HEK293 (cell line): ENCODE measurements at regions not wholly inside any gene's neighbourhood (a gene's known extent, or its start where the extent isn't known, plus 50 kb on each side); places are given as distances from the start of the nearest gene placed in this dataset.

Source experiments
- CTCF ChIA-PET: fragments of 350-600 bp; formaldehyde crosslinking; extraction: SDS; loops from one replicate; lab custom pipeline; 2021; ENCODE audit warnings: antibody characterized with exemption; lab: Yijun Ruan, JAX
- POLR2A ChIA-PET: fragments of 300-600 bp; formaldehyde crosslinking; extraction: SDS; loops from one replicate; lab custom pipeline; 2020; ENCODE audit warnings: antibody characterized with exemption, inconsistent platforms; lab: Yijun Ruan, JAX
- H3K27ac ChIP-seq: fragments of 200-500 bp; sonication (Bioruptor generic); 2 replicates; pipeline ENCODE4 v1.5.1; 2014; ENCODE audit warnings: low read depth, low read length, control low read depth, inconsistent platforms; ENCODE audit errors: extremely low read depth
- H3K36me3 ChIP-seq, 2 experiments: fragments of 200-500 bp in 1 of 2; sonication (Bioruptor generic) in 1 of 2; 1 replicate in 1 of 2; 2 replicates in 1 of 2; pipeline ENCODE4 v1.5.1; 2014 to 2017; ENCODE audit warnings: inconsistent platforms in 2 of 2, low read length in 2 of 2; ENCODE audit not compliant: control insufficient read depth in 2 of 2, insufficient read depth in 1 of 2
- H3K4me1 ChIP-seq: fragments of 200-500 bp; sonication (Bioruptor generic); 2 replicates; pipeline ENCODE4 v1.5.1; 2014; ENCODE audit warnings: mild to moderate bottlenecking, low read length, inconsistent platforms; ENCODE audit not compliant: control insufficient read depth, insufficient read depth
- H3K4me3 ChIP-seq: 2 replicates; pipeline ENCODE4 v1.5.1; 2011; ENCODE audit warnings: low read depth, mild to moderate bottlenecking, control low read depth, low read length, moderate library complexity
- H3K9me3 ChIP-seq: fragments of 200-500 bp; sonication (Bioruptor generic); 2 replicates; pipeline ENCODE4 v1.5.1; 2014; ENCODE audit warnings: low read depth, low read length, inconsistent platforms; ENCODE audit not compliant: control insufficient read depth, insufficient read depth
- KLF16 ChIP-seq: fragments of 450-650 bp; formaldehyde crosslinking; IDR thresholded peaks from 2 replicates; pipeline ENCODE4 v1.5.1; 2017; ENCODE audit warnings: missing biosample characterization, missing genetic modification characterization
- ZFHX2 ChIP-seq: fragments of 450-650 bp; formaldehyde crosslinking; conservative IDR thresholded peaks from 2 replicates; pipeline ENCODE4 v1.5.1; 2016; ENCODE audit warnings: missing biosample characterization, missing genetic modification characterization
- ZNF174 ChIP-seq: fragments of 450-650 bp; formaldehyde crosslinking; IDR thresholded peaks from 2 replicates; pipeline ENCODE4 v1.5.0; 2017; ENCODE audit warnings: missing biosample characterization, mild to moderate bottlenecking, missing genetic modification characterization
- ZNF248 ChIP-seq: fragments of 450-650 bp; formaldehyde crosslinking; IDR thresholded peaks from 2 replicates; pipeline ENCODE4 v1.5.1; 2017; ENCODE audit warnings: missing biosample characterization, missing genetic modification characterization
- ZNF274 ChIP-seq, 2 experiments: fragments of 200-500 bp in 1 of 2; fragments of 450-650 bp in 1 of 2; sonication (Bioruptor generic) in 1 of 2; formaldehyde crosslinking in 1 of 2; IDR thresholded peaks; 2 replicates each; pipeline versions ENCODE4 v1.5.1 to v1.6.1; 2014 to 2016; ENCODE audit warnings: borderline replicate concordance in 1 of 2, inconsistent platforms in 1 of 2, low read length in 1 of 2, missing biosample characterization in 1 of 2, missing genetic modification characterization in 1 of 2
- ZNF341 ChIP-seq: fragments of 450-650 bp; formaldehyde crosslinking; IDR thresholded peaks from 2 replicates; pipeline ENCODE4; 2016; ENCODE audit warnings: low read depth, missing biosample characterization, missing genetic modification characterization
- ZNF610 ChIP-seq: fragments of 450-650 bp; formaldehyde crosslinking; IDR thresholded peaks from 2 replicates; pipeline ENCODE4 v1.5.1; 2016; ENCODE audit warnings: missing biosample characterization, missing genetic modification characterization, borderline replicate concordance
- ZNF629 ChIP-seq: fragments of 450-650 bp; formaldehyde crosslinking; IDR thresholded peaks from 2 replicates; pipeline ENCODE4 v1.5.1; 2017; ENCODE audit warnings: missing biosample characterization, missing genetic modification characterization
- ZSCAN23 ChIP-seq: fragments of 450-650 bp; formaldehyde crosslinking; IDR thresholded peaks from 2 replicates; pipeline ENCODE4 v1.5.1; 2016; ENCODE audit warnings: missing biosample characterization, missing genetic modification characterization
- TF ChIP-seq, protein P1 (sequence below): fragments of 450-650 bp; formaldehyde crosslinking; IDR thresholded peaks from 2 replicates; pipeline ENCODE4 v1.5.1; 2016; ENCODE audit warnings: missing biosample characterization, missing genetic modification characterization
- TF ChIP-seq, protein P2 (sequence below): fragments of 450-650 bp; formaldehyde crosslinking; IDR thresholded peaks from 2 replicates; pipeline ENCODE4 v1.5.1; 2017; ENCODE audit warnings: missing biosample characterization, mild to moderate bottlenecking, missing genetic modification characterization, moderate library complexity
- TF ChIP-seq, protein P3 (sequence below): fragments of 450-650 bp; formaldehyde crosslinking; IDR thresholded peaks from 2 replicates; pipeline ENCODE4 v1.5.1; 2016; ENCODE audit warnings: missing biosample characterization, missing genetic modification characterization
- TF ChIP-seq, protein P4 (sequence below): fragments of 450-650 bp; formaldehyde crosslinking; IDR thresholded peaks from 2 replicates; pipeline ENCODE4 v1.5.1; 2016; ENCODE audit warnings: missing biosample characterization, missing genetic modification characterization, borderline replicate concordance
- TF ChIP-seq, protein P5 (sequence below): fragments of 450-650 bp; formaldehyde crosslinking; IDR thresholded peaks from 2 replicates; pipeline ENCODE4 v1.5.1; 2016; ENCODE audit warnings: missing biosample characterization, missing genetic modification characterization, borderline replicate concordance

DNA sequence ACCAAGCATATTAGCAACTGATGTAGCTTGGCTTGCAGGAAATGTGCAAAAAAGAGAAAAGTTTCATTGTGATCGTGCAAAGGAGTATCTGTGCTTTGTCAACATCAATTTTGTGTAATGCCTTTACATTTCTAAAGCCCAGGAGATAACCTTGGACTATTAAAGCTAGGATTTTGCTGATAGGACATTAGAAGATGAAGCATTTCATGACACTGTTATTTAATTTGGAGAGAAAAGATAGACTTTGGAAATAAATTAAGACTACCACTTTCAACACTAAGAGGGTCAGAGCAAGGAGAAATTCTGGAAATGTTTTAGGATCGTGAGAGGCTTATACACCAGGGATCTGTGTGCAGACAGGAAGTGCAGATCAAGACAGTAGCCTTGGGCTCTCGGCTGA, 120.6 kb upstream of the MID1 start:
- H3K4me1 ChIP-seq: no peaks in the 10 kb centered on the region
- TF ChIP-seq ZNF248 (tag by site-specific recombination) (no peak), ZFHX2 (tag by site-specific recombination) (no peak), ZNF341 (no peak), ZNF174 (tag by site-specific recombination) (no peak), ZNF274 (IDR thresholded peaks at IDR 0.05; ENCODE audit: low read length) (no peak), ZNF274 (tag by site-specific recombination; IDR thresholded peaks at IDR 0.05; ENCODE audit: borderline replicate concordance) (no peak), KLF16 (tag by site-specific recombination) (no peak), ZNF610 (tag by site-specific recombination) (no peak), ZNF629 (tag by site-specific recombination) (no peak), ZSCAN23 (no peak)
- TF ChIP-seq, protein P1, sequence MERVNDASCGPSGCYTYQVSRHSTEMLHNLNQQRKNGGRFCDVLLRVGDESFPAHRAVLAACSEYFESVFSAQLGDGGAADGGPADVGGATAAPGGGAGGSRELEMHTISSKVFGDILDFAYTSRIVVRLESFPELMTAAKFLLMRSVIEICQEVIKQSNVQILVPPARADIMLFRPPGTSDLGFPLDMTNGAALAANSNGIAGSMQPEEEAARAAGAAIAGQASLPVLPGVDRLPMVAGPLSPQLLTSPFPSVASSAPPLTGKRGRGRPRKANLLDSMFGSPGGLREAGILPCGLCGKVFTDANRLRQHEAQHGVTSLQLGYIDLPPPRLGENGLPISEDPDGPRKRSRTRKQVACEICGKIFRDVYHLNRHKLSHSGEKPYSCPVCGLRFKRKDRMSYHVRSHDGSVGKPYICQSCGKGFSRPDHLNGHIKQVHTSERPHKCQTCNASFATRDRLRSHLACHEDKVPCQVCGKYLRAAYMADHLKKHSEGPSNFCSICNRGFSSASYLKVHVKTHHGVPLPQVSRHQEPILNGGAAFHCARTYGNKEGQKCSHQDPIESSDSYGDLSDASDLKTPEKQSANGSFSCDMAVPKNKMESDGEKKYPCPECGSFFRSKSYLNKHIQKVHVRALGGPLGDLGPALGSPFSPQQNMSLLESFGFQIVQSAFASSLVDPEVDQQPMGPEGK (tag by site-specific recombination): no peak
- TF ChIP-seq, protein P2, sequence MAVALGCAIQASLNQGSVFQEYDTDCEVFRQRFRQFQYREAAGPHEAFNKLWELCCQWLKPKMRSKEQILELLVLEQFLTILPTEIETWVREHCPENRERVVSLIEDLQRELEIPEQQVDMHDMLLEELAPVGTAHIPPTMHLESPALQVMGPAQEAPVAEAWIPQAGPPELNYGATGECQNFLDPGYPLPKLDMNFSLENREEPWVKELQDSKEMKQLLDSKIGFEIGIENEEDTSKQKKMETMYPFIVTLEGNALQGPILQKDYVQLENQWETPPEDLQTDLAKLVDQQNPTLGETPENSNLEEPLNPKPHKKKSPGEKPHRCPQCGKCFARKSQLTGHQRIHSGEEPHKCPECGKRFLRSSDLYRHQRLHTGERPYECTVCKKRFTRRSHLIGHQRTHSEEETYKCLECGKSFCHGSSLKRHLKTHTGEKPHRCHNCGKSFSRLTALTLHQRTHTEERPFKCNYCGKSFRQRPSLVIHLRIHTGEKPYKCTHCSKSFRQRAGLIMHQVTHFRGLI (tag by site-specific recombination): no peak
- TF ChIP-seq, protein P3, sequence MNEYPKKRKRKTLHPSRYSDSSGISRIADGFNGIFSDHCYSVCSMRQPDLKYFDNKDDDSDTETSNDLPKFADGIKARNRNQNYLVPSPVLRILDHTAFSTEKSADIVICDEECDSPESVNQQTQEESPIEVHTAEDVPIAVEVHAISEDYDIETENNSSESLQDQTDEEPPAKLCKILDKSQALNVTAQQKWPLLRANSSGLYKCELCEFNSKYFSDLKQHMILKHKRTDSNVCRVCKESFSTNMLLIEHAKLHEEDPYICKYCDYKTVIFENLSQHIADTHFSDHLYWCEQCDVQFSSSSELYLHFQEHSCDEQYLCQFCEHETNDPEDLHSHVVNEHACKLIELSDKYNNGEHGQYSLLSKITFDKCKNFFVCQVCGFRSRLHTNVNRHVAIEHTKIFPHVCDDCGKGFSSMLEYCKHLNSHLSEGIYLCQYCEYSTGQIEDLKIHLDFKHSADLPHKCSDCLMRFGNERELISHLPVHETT (tag by site-specific recombination): no peak
- TF ChIP-seq, protein P4, sequence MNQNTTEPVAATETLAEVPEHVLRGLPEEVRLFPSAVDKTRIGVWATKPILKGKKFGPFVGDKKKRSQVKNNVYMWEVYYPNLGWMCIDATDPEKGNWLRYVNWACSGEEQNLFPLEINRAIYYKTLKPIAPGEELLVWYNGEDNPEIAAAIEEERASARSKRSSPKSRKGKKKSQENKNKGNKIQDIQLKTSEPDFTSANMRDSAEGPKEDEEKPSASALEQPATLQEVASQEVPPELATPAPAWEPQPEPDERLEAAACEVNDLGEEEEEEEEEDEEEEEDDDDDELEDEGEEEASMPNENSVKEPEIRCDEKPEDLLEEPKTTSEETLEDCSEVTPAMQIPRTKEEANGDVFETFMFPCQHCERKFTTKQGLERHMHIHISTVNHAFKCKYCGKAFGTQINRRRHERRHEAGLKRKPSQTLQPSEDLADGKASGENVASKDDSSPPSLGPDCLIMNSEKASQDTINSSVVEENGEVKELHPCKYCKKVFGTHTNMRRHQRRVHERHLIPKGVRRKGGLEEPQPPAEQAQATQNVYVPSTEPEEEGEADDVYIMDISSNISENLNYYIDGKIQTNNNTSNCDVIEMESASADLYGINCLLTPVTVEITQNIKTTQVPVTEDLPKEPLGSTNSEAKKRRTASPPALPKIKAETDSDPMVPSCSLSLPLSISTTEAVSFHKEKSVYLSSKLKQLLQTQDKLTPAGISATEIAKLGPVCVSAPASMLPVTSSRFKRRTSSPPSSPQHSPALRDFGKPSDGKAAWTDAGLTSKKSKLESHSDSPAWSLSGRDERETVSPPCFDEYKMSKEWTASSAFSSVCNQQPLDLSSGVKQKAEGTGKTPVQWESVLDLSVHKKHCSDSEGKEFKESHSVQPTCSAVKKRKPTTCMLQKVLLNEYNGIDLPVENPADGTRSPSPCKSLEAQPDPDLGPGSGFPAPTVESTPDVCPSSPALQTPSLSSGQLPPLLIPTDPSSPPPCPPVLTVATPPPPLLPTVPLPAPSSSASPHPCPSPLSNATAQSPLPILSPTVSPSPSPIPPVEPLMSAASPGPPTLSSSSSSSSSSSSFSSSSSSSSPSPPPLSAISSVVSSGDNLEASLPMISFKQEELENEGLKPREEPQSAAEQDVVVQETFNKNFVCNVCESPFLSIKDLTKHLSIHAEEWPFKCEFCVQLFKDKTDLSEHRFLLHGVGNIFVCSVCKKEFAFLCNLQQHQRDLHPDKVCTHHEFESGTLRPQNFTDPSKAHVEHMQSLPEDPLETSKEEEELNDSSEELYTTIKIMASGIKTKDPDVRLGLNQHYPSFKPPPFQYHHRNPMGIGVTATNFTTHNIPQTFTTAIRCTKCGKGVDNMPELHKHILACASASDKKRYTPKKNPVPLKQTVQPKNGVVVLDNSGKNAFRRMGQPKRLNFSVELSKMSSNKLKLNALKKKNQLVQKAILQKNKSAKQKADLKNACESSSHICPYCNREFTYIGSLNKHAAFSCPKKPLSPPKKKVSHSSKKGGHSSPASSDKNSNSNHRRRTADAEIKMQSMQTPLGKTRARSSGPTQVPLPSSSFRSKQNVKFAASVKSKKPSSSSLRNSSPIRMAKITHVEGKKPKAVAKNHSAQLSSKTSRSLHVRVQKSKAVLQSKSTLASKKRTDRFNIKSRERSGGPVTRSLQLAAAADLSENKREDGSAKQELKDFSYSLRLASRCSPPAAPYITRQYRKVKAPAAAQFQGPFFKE (tag by site-specific recombination): no peak
- no peaks in the 10 kb centered on the region for H3K9me3 ChIP-seq
- no peak overlapping the region for H3K4me3 ChIP-seq
- H3K36me3 ChIP-seq: no peaks in the 10 kb centered on the region
- ChIA-PET POLR2A (no interaction called here), CTCF (interaction anchor here (0.7 kb wide), 1 partner anchor 10 kb away, joined by 3 read pairs; no protein-coding TSS in a partner anchor)
- H3K27ac ChIP-seq: no peak overlapping the region

DNA sequence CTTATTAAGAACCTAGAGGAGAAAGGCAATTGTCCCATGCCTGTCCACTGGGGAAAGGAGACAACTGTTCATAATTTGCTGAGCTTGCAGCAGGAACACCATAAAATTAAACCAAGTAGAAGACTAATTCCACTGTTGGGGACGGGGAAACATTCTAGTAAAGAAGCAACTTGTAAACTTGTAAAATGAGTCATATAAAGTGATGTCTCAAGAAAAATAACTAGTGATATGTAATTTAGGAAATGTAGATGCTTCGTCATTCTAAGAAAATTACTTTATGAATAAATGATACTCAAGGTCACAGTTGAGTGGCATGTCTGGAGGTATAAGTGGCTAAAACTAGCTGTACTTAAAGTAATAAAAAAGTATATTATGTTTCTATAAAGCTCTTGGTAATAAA, 121.2 kb upstream of the MID1 start:
- H3K4me3 ChIP-seq: no peak overlapping the region
- POLR2A ChIA-PET: no interaction called here
- TF ChIP-seq, protein P5, sequence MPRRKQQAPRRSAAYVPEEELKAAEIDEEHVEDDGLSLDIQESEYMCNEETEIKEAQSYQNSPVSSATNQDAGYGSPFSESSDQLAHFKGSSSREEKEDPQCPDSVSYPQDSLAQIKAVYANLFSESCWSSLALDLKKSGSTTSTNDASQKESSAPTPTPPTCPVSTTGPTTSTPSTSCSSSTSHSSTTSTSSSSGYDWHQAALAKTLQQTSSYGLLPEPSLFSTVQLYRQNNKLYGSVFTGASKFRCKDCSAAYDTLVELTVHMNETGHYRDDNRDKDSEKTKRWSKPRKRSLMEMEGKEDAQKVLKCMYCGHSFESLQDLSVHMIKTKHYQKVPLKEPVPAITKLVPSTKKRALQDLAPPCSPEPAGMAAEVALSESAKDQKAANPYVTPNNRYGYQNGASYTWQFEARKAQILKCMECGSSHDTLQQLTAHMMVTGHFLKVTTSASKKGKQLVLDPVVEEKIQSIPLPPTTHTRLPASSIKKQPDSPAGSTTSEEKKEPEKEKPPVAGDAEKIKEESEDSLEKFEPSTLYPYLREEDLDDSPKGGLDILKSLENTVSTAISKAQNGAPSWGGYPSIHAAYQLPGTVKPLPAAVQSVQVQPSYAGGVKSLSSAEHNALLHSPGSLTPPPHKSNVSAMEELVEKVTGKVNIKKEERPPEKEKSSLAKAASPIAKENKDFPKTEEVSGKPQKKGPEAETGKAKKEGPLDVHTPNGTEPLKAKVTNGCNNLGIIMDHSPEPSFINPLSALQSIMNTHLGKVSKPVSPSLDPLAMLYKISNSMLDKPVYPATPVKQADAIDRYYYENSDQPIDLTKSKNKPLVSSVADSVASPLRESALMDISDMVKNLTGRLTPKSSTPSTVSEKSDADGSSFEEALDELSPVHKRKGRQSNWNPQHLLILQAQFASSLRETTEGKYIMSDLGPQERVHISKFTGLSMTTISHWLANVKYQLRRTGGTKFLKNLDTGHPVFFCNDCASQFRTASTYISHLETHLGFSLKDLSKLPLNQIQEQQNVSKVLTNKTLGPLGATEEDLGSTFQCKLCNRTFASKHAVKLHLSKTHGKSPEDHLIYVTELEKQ (tag by site-specific recombination): no peak
- TF ChIP-seq ZNF610 (tag by site-specific recombination): no peak
- CTCF ChIA-PET: no interaction called here
- H3K9me3 ChIP-seq: no peaks in the 10 kb centered on the region
- H3K36me3 ChIP-seq: no peaks in the 10 kb centered on the region
- no peak overlapping the region for H3K27ac ChIP-seq
- H3K4me1 ChIP-seq: no peaks in the 10 kb centered on the region
